Epithelial cell of proximal tubule (primary cell): ENCODE measurements at regions not wholly inside any gene's neighbourhood (a gene's known extent, or its start where the extent isn't known, plus 50 kb on each side); places are given as distances from the start of the nearest gene placed in this dataset.

Experiments
- DNase-seq: peaks from one replicate; pipeline ENCODE4 v3.0.0-alpha.2; 2011; ENCODE audit warnings: low read depth
- H3K4me3 ChIP-seq: 2 replicates; pipeline ENCODE4 v1.5.1; 2011; ENCODE audit warnings: low read depth, mild to moderate bottlenecking, low read length
- TF ChIP-seq, protein P1 (sequence below): conservative IDR thresholded peaks from 2 replicates; pipeline ENCODE4 v1.5.1; 2012; ENCODE audit warnings: low read depth, mild to moderate bottlenecking, low read length

DNA sequence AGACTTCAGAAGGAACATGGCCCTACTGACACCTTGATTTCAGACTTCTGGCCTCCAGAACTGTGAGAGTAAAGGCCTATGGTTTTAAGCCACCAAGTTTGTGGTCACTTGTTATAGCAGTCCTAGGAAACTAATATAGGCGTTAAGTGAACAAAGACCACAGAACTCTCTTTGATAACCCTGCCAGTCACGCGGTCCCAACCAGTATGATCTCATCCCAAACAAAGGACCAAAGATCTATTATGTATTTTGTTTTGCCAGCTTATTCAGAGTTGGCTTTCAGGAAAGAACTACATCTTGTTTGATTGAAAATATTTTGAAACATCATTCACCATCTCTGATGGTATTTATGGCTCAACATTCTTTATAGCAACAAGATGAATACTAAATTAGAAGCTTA lies 294.4 kb upstream of the SLCO3A1 start:
- TF ChIP-seq, protein P1, sequence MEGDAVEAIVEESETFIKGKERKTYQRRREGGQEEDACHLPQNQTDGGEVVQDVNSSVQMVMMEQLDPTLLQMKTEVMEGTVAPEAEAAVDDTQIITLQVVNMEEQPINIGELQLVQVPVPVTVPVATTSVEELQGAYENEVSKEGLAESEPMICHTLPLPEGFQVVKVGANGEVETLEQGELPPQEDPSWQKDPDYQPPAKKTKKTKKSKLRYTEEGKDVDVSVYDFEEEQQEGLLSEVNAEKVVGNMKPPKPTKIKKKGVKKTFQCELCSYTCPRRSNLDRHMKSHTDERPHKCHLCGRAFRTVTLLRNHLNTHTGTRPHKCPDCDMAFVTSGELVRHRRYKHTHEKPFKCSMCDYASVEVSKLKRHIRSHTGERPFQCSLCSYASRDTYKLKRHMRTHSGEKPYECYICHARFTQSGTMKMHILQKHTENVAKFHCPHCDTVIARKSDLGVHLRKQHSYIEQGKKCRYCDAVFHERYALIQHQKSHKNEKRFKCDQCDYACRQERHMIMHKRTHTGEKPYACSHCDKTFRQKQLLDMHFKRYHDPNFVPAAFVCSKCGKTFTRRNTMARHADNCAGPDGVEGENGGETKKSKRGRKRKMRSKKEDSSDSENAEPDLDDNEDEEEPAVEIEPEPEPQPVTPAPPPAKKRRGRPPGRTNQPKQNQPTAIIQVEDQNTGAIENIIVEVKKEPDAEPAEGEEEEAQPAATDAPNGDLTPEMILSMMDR = no peak
- H3K4me3 ChIP-seq = no peak overlapping the region
- DNase-seq = no peak

DNA sequence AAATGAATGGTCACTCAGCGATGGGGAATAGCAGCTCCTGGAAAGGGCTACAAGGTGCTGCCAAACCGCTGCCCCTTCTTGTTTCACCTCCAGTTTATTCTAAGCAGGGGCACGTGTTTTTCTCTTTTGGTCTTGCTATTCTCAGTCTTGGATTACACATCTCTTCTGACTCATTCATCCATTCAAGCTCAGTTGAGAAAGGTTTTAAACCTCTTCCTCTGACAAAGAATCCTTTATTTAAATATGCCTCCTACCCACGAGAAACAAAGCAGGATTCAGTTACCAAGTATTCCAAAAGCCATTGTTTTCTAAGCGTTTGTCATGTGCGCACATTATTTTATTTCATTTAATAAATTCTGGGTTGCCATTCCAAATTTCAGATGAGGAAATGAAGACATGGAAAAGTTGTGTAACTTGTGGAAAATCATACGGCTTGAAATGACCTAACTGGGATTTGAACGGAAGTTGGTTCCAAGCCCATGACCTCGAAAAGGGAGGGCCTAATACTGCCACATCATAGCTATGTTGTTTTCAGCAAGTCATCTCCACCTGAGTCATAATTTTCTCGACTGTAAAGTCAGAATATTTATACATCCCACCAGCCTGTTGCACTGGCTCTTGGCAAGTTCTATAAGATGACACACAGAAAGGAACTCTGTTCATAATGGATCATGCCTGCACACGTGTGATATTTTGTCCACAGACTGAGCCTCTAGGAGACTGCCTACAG lies 292.0 kb upstream of the SLCO3A1 start:
- DNase-seq = peak; percentile 89
- H3K4me3 ChIP-seq = no peak overlapping the region
- TF ChIP-seq, protein P1 = no peak

- H3K4me3 ChIP-seq = no peak overlapping the region
- TF ChIP-seq, protein P1 = no peak
- DNase-seq = no peak
Measured at GRCh38 chr15:91562698-91563097, 290.8 kb upstream of the SLCO3A1 start.

GRCh38 chr15:91564631-91565030 lies 288.9 kb upstream of the SLCO3A1 start:
- TF ChIP-seq, protein P1 = no peak
- H3K4me3 ChIP-seq = no peak overlapping the region
- DNase-seq = no peak

- TF ChIP-seq, protein P1 = no peak
- no peak for DNase-seq
- H3K4me3 ChIP-seq = no peak overlapping the region
Measured at GRCh38 chr15:91566141-91566540, 287.4 kb upstream of the SLCO3A1 start.

- TF ChIP-seq, protein P1 = no peak
- DNase-seq = no peak
- no peak overlapping the region for H3K4me3 ChIP-seq
Measured at GRCh38 chr15:91568036-91568435, 285.5 kb upstream of the SLCO3A1 start.

- H3K4me3 ChIP-seq = no peak overlapping the region
- TF ChIP-seq, protein P1 = no peak
- DNase-seq = no peak
Measured at GRCh38 chr15:91572110-91572509, 281.4 kb upstream of the SLCO3A1 start.
